Glomerular endothelial cell (primary cell): ENCODE measurements at regions not wholly inside any gene's neighbourhood (a gene's known extent, or its start where the extent isn't known, plus 50 kb on each side); places are given as distances from the start of the nearest gene placed in this dataset.
"Not testable (repeated sequence)": the region's sequence is repeated elsewhere in the genome, so short reads cannot be mapped to it uniquely, and the experiment has no call there.

Source experiments
- DNase-seq: peaks from one replicate; pipeline ENCODE4 v3.0.0-alpha.2; 2011; ENCODE audit warnings: low read depth, low spot score; ENCODE audit errors: extremely low read depth

DNA sequence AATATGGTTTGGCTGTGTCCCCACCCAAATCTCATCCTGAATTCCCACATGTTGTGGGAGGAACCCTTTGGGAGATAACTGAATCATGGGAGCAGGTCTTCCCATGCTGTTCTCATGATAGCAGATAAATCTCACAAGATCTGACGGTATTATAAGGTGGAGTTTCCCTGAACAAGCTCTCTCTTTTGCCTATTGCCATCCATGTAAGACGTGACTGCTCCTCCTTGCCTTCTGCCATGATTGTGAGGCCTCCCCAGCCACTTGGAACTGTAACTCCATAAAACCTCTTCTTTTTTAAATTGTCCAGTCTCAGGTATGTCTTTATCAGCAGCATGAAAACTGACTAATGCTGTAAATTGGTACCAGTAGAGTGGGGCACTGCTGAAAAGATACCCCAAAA, 103.3 kb upstream of the LYPLAL1 start:
- not testable (repeated sequence) for DNase-seq

DNA sequence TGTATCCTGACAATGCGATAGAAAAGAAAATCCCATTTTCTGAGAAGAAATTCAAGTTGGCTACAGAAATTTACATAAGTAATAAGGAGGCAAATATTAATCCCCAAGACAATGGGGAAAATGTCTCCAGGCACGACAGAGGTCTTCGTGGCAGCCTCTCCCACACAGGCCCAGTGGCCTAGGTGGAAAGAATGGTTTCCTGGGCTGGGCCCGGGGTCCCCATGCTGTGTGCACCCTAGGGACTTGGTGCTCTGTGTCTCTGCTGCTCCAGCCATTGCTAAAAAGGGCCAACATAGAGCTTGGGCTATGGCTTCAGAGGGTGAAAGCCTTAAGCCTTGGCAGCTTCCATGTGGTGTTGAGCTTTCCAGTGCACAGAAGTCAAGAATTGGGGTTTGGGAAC, 102.5 kb upstream of the LYPLAL1 start:
- DNase-seq: no peak

DNA sequence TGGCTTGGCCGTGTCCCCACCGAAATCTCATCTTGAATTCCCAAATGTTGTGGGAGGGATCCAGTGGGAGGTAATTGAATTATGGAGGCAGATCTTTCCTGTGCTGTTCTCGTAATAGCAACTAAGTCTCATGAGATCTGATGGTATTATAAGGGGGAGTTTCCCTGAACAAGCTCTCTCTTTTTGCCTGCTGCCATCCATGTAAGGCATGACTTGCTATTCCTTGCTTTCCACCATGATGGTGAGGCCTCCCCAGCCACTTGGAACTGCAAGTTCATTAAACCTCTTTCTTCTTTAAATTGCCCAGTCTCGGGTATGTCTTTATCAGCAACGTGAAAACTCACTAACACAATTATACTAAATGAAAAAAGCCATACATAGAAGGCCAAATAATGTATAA, 101.3 kb upstream of the LYPLAL1 start:
- DNase-seq: no peak

DNA sequence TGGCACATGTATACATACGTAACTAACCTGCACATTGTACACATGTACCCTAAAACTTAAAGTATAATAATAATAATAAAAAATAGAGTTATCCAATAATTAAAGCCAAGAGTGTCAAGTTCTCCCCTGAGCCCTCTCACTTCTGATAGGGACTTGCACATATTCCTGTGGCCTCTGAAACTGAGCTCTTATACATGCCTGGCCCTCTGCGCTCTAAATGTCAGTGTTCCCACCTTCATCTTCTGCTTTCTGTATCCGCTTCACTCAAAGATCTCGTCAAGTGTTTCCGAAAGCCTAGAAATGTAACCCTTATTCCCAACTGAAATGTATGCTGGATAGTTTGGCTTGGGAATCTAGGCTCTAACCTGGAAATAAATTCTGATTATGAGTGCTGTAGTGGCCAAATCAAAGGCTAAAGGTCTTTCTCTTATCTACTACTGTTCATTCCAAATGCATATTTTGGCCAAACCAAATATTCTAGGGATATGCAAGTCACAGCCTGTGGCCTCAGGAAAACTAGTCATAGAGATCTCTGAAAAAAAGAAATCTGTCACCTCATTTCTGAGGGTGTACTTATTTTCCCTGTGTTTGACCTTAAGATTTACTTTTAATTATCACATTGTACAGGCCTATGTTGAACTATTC, 99.5 kb upstream of the LYPLAL1 start:
- no peak for DNase-seq

DNA sequence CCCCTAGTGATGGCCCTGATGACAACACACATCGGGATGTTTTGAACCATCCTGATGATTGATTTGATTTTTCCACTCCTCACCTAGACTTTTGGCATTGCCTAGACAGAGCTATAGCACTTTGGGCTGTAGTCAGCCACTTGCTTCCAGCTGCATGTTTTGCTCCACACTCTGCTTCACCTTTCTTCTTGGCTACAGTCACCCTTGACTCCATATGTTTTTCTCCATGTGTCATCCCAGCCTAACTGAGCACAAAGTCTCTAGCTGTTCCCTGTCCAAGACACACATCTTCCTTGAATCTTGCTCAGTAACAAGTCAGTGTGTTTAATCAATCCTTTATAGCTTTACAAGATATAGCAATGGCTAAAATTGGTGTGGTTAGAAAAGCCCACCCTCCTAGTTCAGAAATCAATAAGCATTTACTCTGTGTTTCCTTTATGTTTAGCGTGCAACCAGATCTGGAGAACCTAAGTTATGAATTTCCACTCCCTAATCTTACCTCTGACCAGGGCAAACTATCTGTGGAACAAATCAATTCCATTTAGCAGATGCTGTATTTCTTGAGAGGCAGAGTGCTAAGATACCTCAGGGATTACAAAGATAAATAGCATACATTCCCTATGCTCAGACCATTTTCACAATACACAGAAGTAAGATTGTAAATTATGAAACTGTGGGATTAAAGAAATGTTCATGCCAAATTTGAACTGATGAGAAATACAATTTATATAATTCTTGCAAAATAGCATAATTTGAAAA, 98.4 kb upstream of the LYPLAL1 start:
- no peak for DNase-seq

DNA sequence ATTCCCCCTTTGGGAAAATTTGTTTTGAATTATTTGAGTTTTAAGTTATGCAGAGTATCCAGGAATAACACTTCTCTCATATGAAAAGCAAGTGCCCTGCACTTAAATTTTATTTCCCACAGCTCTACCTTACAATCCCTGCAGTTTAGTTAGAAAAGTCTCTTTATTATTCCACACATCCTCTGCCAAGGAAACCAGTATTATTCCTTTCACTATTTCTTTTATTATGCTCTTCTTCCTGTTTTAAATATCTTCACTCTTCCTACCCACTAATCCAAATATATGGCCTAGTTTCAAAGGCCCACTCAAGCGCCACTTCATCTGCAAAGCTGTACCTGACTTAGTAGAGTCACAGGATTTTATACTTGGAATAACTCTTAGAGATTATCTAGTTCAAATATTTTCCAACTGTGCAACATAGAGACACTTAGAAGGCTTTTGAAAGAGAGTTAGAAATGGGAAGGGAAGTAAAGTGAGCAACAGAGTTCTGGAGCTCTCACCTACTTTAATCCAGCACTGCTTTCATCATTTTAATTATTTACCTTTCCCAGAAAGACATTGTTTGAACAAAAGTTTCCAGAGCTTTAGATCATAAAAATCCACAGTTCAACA, 97.2 kb upstream of the LYPLAL1 start:
- no peak for DNase-seq

DNA sequence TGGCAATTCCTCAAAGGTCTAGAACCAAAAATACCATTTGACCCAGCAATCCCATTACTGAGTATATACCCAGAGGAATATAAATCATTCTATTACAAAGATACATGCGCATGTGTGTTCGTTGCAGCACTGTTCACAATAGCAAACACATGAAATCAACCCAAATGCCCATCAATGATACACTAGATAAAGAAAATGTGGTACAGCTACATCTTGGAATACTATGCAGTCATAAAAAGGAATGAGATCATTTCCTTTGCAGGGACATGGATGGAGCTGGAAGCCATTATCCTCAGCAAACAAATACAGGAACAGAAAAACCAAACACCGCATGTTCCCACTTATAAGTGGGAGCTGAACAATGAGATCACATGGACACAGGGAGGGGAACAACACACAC, 95.9 kb upstream of the LYPLAL1 start:
- DNase-seq: not testable (repeated sequence)

DNA sequence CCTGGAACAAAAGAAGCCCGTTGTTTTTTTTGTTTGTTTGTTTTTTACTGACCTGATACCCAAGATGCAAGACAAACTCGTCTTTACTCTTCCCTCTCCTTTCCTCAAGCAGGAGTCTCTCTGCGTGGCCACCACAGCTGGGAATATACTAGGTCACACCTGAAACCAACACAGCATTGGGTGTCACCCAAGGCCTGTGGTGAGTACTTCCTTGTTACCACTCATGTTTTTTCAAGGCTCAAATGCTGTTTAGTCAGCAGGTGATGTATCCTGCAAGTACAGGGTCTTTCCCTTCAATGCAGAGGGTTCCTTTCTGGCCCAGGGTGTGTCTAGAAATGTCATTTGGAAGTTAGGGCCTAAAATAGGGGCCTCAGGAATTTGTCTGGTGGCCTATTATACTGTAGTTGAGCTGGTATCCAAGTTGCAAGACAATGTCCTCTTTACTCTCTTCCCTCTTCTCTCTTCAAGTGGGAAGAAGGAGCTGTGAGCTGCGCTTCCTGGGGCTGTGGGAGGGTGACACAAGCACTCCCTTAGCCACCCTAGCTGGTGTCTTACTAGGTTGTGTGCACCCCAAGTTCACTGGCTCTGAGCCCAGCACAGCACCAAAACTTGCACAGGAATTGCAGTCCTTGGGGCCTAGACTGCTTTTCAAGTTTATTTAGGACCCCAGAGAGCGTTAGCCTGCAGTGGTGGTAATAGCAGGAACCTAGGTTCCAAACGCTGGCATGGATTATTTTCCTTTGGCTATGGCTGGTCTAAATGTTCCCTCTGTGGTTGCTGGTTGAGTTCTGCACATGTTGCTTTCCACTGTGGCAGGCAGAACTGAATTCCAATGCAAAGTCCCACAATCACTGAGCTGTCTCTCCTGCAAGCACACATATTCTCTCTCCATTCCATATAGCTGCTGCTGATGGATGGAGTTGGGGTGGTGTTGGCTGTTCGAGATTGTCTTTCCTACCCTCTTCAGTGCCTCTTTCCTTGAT, 91.4 kb upstream of the LYPLAL1 start:
- no peak for DNase-seq

DNA sequence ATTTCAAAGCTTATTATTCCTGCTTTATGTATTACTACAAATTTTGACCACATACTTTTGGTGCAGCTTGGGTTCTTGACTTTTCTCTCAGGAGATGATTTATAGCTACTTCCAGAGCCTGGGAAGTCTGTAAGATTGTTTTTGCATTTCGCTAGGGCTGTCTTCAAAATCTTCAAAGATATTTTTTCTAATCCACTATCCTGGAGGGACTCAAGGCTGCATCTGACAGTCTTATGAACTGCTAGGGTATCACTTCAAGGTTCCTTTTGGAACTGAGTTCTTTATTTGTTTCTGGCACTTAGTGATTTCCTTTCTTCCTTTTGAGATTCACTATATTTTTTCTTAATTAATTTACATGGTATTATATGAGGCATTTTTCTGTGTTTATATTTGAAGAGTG, 90.0 kb upstream of the LYPLAL1 start:
- DNase-seq: no peak

DNA sequence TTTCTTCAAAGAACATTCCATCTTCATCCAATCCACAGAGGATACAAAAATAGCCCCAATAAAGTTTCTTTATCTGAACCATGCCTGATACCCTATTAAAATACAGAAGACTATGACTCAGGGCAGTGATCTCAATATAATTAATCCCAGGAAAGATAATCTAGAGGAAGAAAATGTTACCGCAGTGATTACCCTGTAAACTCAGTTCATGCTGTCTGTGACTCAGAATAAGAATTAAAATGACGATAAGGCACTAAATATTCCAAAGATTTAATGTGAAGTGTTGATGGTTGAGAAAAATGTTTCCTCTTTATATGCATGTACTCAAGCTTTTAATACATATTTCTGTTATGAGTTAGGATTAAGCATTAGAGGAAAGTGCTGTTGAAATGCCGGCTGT, 88.6 kb upstream of the LYPLAL1 start:
- DNase-seq: no peak

DNA sequence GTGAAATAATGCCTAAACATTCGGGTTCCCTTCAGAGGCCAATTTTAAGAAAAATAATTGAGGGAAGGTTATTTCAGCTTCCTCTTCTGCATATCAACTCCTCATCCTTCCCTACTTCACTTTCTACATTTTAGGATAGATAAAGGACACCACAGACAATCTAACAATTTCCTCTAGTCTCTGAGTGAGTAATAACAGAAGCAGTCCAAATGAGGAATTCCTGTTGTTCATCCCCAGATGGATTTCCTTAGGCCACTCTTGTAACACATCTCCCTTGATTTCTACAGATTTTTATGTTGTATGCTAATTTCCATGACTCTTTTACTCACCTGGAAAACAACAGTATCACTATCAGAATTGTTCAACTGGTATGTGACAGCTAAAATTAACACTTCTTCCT, 87.7 kb upstream of the LYPLAL1 start:
- no peak for DNase-seq

DNA sequence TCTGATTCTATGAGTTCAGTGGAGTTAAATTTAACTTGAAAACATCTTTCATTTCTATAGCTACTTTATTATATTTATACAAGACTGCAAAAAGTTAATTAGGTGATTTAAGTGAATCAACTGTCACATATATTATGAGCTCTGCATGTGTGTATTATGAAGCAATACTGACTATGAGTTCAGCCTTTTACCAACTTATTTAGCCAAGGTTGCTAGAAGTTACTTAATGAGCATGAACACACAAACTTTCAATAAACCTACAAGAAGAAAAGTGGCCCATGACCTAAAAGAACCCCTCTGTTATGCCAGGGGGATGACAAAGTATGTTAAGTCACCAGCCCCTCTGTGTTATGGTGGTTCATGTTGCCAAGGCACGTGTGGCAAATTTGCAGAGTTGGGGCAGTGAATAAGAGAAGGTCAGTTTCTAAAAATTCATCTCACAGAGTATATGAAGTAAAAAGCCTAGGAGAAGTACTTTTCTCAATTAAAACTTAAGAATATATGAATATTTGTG, 86.7 kb upstream of the LYPLAL1 start:
- no peak for DNase-seq

DNA sequence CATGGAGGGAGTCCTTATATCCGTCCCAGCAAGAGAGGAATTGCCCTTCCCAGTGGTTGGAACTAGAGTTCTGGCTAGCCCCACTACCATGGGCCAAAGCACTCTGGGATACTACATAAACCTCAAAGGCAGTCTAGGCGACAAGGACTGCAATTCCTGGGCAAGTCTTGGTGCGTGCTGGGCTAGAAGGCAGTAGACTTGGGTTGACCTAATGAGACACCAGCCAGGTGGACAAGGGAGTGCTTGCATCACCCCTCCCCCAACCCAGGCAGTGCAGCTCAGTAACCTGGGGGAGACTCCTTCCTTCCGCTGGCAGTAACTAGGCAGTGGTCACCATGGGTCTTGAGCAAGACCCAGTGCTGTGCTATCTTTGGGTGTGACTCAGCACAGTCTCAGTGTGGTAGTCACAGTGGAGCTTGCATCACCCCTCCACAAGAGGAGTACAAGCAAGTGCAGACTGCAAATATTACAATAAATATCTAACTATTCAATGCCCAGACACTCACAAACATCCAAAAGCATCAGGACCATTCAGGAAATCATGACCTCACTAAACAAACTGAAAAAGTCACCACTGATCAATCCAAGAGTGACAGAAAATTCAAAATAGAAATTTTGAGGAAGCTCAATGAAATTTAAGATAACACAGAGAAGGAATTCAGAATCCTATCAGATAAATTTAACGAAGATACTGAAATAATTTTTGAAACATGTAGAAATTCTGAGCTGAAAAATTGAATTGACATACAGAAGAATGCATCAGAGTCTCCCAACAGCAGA, 84.7 kb upstream of the LYPLAL1 start:
- no peak for DNase-seq

DNA sequence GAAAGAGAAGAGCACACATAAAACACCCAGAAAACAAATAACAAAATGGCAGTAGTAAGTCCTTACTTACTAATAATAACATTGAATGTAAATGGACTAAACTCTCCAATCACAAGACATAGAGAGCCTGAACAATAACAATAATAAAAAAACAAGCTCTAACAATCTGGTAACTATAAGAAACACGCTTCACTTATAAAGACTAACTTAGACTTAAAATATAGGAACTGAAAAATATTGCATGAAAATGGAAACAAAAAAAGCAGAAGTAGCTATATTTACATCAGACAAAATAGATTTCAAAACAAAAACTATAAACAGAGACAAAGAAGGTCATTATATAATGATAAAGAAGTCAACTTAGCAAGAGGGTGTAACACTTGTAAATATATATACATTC, 83.1 kb upstream of the LYPLAL1 start:
- DNase-seq: no peak

DNA sequence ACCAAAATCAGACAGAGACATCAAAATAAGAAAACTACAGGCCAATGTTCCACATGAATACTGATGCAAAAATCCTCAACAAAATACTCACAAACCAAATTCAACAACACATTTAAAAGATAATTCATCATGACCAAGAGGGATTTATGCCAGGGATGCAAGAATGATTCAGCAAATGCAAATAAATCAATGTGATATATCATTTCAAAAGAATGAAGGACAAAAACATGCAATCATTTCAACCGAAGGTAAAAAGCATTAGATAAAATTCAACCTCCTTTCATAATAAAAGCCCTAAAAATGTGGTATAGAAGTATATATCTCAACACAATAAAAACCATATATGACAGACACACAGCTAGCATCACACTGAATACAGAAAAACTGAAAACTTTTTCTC, 81.5 kb upstream of the LYPLAL1 start:
- DNase-seq: no peak

DNA sequence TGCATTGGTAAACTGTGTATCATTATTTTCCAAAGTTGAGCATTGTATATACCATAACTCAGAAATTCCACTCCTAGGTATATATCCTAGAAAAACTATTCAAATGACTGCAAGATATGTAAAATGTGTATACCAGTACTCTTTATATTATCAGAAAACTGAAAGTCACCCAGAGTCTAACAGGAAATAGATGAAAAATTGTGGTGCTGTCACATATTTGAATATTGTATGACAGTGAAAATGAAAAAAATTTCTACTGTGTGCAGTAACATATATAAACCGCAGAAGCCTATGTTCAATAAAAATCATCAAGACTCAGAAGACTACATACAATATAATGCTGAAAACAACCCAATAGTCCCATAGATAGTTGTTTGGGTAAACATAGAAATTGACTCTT, 74.4 kb upstream of the LYPLAL1 start:
- DNase-seq: no peak

DNA sequence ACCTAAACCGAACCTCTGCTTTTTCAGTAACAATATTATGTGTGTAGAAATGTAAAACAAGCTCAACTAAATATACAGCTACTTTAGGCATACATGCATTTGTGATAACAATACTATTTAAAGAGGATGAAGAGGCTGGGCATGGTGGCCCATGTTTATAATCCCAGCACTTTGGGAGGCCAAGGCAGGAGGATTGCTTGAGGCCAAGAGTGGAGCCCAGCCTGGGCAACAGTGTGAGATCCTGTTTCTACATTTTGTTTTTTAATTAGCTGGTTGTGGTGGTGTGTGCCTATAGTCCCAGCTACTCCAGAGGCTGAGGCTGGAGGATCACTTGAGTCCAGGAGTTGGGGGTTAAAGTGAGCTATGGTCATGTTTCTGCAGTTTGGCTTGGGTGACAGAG, 73.6 kb upstream of the LYPLAL1 start:
- DNase-seq: no peak

DNA sequence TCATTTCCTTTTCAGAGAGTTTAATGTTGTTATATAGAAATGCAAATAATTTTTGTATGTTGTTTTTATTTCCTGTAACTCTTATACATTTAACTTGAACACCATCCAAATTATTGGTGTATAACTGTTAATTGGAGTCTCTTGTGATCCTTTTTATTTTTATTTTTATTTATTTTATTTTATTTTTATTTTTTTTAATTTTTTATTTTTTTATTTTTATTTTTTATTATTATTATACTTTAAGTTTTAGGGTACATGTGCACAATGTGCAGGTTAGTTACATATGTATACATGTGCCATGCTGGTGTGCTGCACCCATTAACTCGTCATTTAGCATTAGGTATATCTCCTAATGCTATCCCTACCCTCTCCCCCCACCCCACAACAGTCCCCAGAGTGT, 71.2 kb upstream of the LYPLAL1 start:
- not testable (repeated sequence) for DNase-seq

DNA sequence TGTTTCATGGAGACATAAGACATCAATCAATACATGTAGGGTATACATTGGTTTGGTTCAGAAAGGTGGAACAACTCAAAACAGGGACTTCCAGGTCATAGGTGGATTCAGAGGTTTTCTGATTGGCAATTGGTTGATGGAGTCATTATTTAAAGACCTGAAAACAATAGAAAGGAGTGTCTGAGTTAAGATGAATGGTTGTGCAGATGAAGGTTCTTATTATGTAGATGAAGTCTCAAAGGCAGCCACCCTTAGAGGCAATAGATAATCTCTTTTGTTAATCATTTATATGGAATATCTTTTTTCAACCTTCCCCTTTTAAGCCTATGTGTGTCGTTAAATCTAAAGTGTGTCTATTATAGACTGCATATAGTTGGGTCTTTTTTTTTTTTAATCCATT, 67.8 kb upstream of the LYPLAL1 start:
- no peak for DNase-seq

DNA sequence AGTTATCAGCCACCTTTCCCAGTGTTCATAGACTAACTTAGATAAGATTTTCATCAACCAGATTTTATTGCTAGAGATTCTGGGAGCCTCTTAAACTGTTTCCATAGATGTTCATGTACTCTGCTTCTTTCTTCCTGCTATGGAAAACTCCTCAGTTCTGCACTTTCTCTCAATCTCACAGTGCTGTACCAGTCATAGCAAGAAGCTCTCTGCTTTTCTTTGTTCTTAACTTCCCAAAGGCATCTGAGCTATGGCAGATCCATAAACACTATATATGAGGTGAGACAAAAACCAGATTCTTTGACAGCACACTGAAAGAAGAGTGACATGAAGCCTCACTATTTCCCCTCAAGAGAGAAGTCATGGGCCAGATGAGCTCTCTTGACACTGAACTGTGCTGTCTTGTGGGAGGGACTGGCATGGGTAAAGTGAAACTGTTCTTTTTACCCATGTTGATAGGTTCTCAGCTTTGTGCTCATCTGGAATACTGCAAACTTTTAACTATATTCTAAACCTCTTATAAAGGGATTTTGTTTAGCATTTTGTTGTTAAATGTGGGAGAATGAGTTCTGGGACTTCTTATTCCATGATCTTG, 64.2 kb upstream of the LYPLAL1 start:
- DNase-seq: no peak
